GM21423 (cell line): ENCODE measurements at regions not wholly inside any gene's neighbourhood (a gene's known extent, or its start where the extent isn't known, plus 50 kb on each side); places are given as distances from the start of the nearest gene placed in this dataset.
"Not testable (repeated sequence)": the region's sequence is repeated elsewhere in the genome, so short reads cannot be mapped to it uniquely, and the experiment has no call there.

Experiments
- ATAC-seq: cut with Tn5 transposase; IDR thresholded peaks from one replicate; pipeline ENCODE4 v1.9.1; 2021; ENCODE audit warnings: mild to moderate bottlenecking, moderate library complexity; ENCODE audit not compliant: unreplicated experiment

DNA sequence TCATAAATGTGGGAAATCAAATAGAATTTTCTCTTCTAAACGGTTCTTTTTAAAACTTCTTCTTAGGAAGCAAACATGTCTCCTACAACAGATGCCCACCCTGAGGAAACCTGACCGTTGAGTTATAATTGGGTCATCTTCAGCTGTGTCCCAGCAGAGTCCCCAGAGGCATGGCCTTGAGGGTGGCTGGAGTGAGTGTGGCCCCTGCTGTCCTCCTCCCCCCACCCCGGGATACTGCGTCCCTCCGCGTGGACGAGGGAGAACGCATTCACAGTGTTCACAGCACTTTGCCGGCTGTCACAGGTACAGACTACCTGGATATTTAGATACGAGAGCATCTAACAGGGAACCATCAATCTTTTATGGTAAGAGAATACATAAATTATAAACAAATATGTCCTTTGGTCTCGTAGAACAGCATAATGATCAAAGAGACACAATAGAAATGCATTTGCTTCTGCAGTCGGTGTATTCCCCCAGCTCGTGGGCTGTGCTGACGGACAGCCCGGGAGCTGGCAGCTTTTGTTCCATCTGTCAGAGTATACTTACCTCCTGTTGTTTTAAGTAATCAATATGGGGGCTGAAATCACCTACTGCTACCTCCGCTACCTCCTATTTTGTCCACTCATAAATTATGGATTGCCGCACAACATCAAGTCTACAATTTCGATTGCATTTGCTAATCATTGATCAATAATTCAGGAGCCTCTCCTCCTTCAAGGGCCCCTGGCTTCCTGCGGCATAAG lies 214.7 kb downstream of the IRX2 start:
- no peak for ATAC-seq

GRCh38 chr5:2534970-2535369 lies 216.5 kb downstream of the IRX2 start:
- ATAC-seq = no peak

DNA sequence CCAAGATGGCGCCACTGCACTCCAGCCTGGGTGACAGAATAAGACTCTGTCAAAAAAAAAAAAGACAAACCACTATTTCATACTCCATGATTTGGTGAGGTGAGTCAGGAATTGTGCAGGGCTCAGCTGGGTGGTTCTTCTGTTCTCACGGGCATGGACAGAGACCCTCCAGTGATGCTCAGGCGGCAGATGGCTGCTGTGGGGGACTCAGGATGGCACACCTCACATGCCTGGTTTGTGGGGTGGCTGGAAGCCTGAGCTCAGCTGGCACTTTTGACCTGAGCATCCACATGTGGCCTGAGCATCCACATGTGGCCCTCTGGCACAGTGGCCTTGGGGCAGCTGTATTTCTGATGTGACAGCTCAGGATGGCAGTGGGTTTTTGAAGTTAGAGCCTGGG lies 217.2 kb downstream of the IRX2 start:
- no peak for ATAC-seq

GRCh38 chr5:2533848-2534247 lies 217.6 kb downstream of the IRX2 start:
- ATAC-seq = not testable (repeated sequence)

DNA sequence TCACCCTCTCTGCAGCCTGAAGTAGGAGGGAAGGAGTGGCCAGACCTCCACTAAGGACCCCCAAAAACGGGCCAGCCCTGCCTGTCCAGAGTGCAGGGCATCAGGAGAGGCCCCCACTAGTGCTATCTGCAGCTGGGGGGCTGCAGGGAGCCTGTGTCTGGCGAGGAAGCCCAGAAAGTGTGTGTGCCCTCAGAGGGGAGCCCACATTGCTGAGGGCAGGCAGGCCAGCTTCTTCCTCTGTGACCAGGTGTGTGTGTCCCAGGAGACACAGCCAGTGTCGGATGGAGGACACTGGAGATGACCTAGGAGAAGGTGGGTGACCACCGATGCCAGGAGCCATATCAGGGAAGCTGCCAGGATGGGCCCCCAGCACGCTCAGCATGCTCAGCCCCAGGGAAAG lies 218.7 kb downstream of the IRX2 start:
- no peak for ATAC-seq

DNA sequence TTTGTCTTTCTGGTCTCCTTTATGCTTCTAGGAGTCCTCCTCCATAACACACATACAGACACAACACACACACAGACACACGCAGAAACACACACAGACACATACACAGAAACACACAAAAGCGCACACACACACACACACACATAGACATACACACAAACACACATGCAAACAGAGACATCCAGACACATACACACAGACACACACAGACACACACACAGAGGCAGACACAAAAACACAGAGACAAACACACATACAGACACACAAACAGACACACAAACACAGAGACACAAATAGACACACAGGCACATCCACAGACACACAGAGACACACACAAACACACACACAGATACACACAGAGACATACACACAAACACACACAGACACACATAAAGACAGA lies 220.2 kb downstream of the IRX2 start:
- no peak for ATAC-seq

- ATAC-seq = no peak
Measured at GRCh38 chr5:2530609-2531008, 220.9 kb downstream of the IRX2 start.

DNA sequence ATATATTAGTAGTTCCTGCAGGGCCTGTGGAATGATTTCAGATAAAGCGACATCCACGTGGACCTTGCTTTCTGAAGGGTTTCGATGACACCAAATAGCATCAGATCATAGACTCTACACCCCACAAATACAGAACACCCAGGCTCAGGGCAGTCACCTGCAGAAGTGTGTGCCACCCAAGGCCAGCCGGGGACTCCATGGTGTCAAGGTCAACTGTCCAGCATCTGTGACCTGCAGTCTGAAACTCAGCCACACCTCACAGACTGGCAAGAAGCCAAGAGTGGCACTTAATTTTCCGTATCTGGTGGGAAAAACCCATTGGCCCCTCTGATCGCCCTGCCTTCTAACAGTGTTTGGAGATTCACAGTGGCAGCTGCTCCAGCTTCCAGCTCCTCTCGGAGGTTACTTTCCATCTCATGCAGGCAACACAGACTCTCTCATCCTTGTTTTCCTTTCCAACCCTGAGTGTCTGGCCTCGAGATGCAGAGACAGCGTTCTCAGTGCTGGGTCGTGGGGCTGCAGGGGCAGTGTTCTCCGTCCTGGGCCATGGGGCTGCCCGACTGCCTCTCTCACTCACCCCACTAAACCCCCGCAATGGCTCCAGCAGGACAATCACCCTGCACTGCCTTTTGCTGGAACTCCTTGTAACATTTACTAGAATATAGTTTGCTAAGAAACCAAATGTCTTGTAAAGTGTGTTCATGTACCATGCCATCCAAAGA lies 221.9 kb downstream of the IRX2 start:
- ATAC-seq = no peak

DNA sequence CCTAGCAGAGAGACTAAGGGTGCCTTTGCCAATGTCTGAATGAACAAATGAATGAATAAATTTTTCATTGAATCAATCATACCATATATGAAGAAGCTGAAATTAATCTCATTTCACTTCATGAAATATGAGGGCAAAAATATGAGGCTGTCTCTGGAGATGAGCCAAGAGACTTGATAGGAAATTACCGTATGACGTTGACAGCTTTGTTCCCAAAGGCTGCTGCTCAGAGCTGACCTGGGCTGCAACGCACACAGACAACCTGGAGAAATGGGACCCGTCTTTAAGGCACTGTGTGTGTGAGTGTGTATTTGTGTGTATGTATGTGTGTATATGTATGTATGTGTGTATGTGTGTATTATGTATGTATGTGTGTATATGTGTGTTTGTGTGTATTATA lies 226.1 kb downstream of the IRX2 start:
- ATAC-seq = no peak

GRCh38 chr5:2524620-2525019 lies 226.9 kb downstream of the IRX2 start:
- ATAC-seq = no peak

- no peak for ATAC-seq
Measured at GRCh38 chr5:2523180-2523579, 228.3 kb downstream of the IRX2 start.

- ATAC-seq = no peak
Measured at GRCh38 chr5:2522372-2522771, 229.1 kb downstream of the IRX2 start.

DNA sequence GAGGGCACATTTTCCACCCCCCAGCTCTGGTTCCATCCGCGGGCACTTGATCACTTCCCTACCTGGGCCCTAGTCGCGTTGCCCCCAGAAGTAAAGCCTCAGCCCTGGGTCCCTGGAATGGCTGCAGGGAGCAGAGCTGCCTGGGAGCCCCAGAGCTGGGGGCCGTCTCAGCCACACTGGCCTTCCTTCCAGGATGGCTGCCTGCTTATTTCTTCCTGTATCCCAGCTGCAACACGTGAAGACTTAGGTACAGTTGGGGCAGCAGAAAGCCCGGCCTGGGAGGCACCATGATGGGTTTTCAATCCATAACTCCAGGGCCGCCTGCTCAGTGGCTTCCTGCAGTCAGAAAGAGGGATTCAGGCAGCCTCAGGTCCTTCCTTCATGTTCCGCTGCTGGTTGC lies 232.3 kb downstream of the IRX2 start:
- no peak for ATAC-seq

DNA sequence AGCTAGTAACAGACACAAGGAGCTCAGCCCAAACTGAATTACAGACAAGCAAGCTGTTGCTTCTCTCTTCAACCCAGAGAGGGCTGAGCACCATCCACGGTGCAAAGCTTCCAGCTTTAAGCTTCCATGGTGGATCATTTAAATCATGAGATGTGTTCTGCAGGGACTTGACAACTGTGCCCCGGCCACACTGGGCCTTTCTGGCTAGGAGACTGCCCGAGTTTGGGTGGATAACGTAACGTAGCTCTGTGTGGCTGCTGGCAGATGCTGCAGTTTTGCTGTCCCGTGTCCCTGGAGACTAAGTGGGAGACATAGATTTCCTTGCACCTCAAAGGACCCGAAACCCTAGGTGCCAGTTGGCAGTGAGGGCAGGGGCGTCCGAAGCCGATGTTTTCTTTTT lies 234.0 kb downstream of the IRX2 start:
- ATAC-seq = no peak

DNA sequence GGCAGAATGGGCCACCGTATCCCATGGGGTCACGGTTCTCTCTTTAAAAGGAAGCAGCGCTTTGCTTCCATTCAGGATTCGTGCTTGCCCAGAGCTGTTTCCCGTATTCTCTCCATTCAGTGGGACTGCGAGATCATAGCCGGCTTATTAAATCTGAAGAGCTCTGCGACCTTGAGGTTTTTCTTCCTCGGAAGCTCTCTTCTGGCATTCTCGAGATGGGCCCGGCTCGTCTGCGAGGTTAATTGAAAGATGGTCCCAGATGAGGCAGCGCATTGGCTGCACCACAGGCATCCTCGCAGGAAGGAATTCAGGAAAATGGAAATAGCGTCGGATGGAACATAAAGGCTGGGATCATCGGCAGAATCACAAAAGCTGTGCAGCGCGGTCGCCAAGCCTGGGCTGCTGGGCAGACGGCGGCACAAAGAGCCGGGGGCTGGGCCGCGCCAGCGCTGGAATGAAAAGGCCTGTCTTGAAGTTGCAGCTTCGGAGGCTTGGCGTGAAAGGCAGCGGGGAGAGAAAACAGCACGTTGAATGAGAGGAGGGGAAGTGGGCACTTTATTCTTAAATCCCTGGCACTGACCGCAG lies 236.2 kb downstream of the IRX2 start:
- ATAC-seq = no peak

DNA sequence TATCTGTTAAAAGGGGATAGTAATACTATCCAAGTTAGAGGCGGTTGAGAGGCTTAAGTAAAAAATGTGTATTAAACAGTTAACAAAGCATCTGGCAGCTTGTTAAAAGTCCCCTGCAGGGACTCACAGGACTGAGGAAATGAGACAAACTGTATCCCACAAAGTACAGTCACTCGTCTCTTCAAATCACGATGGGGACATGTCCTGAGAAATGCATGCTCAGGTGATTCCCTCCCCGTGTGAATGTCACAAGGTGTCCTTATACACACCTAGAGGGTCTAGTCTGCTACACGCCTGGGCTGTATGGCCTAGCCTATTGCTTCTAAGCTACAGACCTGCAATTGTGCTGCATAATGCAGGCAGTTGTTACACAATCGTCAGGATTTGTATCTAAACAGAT lies 237.0 kb downstream of the IRX2 start:
- no peak for ATAC-seq

DNA sequence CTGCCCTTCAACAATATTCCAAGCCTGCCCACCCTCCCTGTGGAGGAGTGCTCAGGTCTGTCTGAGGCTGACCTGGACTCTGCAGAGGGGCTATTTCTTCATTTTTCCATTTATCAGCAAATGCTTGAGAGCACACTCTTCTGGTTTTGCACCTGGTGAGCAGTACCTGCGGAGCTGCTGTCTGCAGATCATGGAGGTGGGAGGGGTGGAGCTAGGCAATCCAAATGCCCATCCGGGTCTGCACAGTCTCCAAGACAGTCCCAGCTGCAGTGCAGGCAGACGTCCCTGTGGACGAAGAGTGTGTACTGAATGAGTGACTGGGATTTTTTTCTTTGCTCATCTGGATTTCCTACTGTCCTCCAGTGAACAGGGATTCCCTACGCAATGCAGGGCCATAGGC lies 239.8 kb downstream of the IRX2 start:
- ATAC-seq = no peak

GRCh38 chr5:2511126-2511525 lies 240.4 kb downstream of the IRX2 start:
- no peak for ATAC-seq

DNA sequence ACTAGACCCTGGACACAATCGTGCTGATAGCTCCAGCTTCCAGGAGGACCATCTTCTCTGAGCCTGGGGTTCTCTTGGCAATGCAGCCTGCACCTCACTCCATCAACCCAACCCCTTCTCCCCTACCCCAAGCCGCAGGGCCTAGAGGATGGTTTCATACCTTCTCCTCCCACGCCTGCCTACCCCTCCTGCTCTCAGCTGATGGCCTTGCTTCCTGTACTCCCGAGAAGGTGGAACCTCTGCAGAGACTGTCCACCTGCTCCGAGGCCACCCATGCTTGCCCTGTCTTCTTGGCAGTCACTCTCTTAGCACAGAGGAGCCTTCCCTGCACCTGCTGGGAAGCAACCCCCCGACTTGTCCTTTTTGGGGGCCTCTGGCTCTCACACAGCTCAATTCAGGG lies 241.9 kb downstream of the IRX2 start:
- ATAC-seq = no peak

- no peak for ATAC-seq
Measured at GRCh38 chr5:2508514-2508913, 243.0 kb downstream of the IRX2 start.

DNA sequence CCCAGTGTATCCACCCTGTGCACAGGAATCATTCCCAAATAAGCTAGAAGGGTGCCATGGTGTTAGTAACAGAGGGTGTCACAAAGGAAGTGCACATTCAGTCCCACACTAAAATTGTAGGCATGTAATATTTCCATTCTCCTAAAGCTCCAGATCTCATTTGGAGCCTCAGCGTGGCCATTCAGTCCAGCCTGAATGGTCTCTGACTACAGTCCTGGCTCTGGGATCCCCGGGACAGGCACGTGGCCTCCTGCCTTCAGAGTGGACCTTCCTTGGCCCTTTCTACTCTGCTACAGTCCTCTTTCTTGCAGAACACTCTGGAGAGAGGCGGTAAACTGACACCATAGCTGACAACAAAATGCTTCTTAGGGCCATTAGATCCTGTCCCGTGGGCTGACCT lies 243.9 kb downstream of the IRX2 start:
- no peak for ATAC-seq

- no peak for ATAC-seq
Measured at GRCh38 chr5:2506603-2507002, 244.9 kb downstream of the IRX2 start.
